HL-60 (cell line): ENCODE measurements at regions not wholly inside any gene's neighbourhood (a gene's known extent, or its start where the extent isn't known, plus 50 kb on each side); places are given as distances from the start of the nearest gene placed in this dataset.
A peak's percentile ranks its signal among the peaks of the same experiment; 100 is the strongest.
"Not testable (repeated sequence)": the region's sequence is repeated elsewhere in the genome, so short reads cannot be mapped to it uniquely, and the experiment has no call there.

Source experiments
- DNase-seq, 2 experiments: peaks; one replicate each; pipeline ENCODE4 v3.0.0-alpha.2; 2010 to 2020; ENCODE audit warnings: low read depth in 1 of 2, low spot score in 1 of 2
- H3K27ac ChIP-seq: fragments of 250-450 bp; sonication (Bioruptor Pico); replicated peaks from 2 replicates; pipeline ENCODE4 v1.5.1; 2020; ENCODE audit warnings: mild to moderate bottlenecking, moderate library complexity
- H3K27me3 ChIP-seq: fragments of 250-450 bp; sonication (Bioruptor Pico); 2 replicates; pipeline ENCODE4 v1.5.1; 2021; ENCODE audit warnings: mild to moderate bottlenecking, moderate library complexity; ENCODE audit not compliant: insufficient read depth, poor library complexity, severe bottlenecking
- H3K4me3 ChIP-seq: replicated peaks from 2 replicates; pipeline ENCODE4 v1.5.1; 2011; ENCODE audit warnings: mild to moderate bottlenecking, control low read depth, low read length; ENCODE audit not compliant: insufficient read depth

GRCh38 chr3:130029531-130030289 is 51.9 kb upstream of the ALG1L2 start:
- peak in 1 of 2 experiments; percentile 44 for DNase-seq
- not testable (repeated sequence) for H3K27ac ChIP-seq, H3K4me3 ChIP-seq, H3K27me3 ChIP-seq
